WTC11 (cell line): ENCODE measurements at regions not wholly inside any gene's neighbourhood (a gene's known extent, or its start where the extent isn't known, plus 50 kb on each side); places are given as distances from the start of the nearest gene placed in this dataset.

Source experiments
- ATAC-seq: fragments of 200-7000 bp; cut with Tn5 transposase; 2 replicates; pipeline ENCODE4 v1.10.0; 2021; ENCODE audit warnings: mild to moderate bottlenecking, moderate library complexity
- CTCF ChIA-PET: fragments of 300-600 bp; sonication (Branson Sonifier 250); formaldehyde crosslinking; loops from one replicate; lab custom pipeline; 2021; ENCODE audit warnings: antibody characterized with exemption; lab: Charles Lee
- POLR2A ChIA-PET: fragments of 350-600 bp; sonication (Branson Sonifier 250); formaldehyde crosslinking; loops from one replicate; lab custom pipeline; 2021; ENCODE audit warnings: antibody characterized with exemption; lab: Charles Lee
- DNase-seq: peaks from one replicate; pipeline ENCODE4 v3.0.0; 2021; ENCODE audit warnings: low spot score
- H3K27ac Mint-ChIP-seq: 2 replicates; pipeline ENCODE4 v1.8.0; 2021; ENCODE audit warnings: mixed read lengths
- H3K27me3 Mint-ChIP-seq: 2 replicates; pipeline ENCODE4 v1.8.0; 2021; ENCODE audit warnings: low read depth, mild to moderate bottlenecking, moderate library complexity, mixed read lengths
- H3K36me3 Mint-ChIP-seq: 2 replicates; pipeline ENCODE4 v1.8.0; 2021; ENCODE audit warnings: mixed read lengths
- H3K4me1 Mint-ChIP-seq: 2 replicates; pipeline ENCODE4 v1.8.0; 2022; ENCODE audit warnings: mixed read lengths
- H3K4me3 Mint-ChIP-seq: 2 replicates; pipeline ENCODE4 v1.8.0; 2021; ENCODE audit warnings: mild to moderate bottlenecking, moderate library complexity, mixed read lengths
- H3K9me3 Mint-ChIP-seq: 2 replicates; pipeline ENCODE4 v1.8.0; 2021; ENCODE audit warnings: mixed read lengths
- CREM ChIP-seq: sonication (generic); formaldehyde crosslinking; IDR thresholded peaks from 2 replicates; pipeline ENCODE4 v1.8.1; 2022; ENCODE audit warnings: mild to moderate bottlenecking, missing genetic modification reagents, moderate library complexity
- ETV6 ChIP-seq: sonication (generic); formaldehyde crosslinking; IDR thresholded peaks from 2 replicates; pipeline ENCODE4 v1.8.1; 2022; ENCODE audit warnings: mild to moderate bottlenecking, missing genetic modification reagents
- FOXP1 ChIP-seq: sonication (generic); formaldehyde crosslinking; IDR thresholded peaks from 2 replicates; pipeline ENCODE4 v1.8.0; 2022; ENCODE audit warnings: missing genetic modification reagents, mild to moderate bottlenecking, moderate library complexity, borderline replicate concordance
- GABPB1 ChIP-seq: sonication (generic); formaldehyde crosslinking; IDR thresholded peaks from 2 replicates; pipeline ENCODE4 v1.8.1; 2023; ENCODE audit warnings: mild to moderate bottlenecking, missing genetic modification reagents
- GTF2I ChIP-seq: fragments of 250-450 bp; sonication (Bioruptor Pico); conservative IDR thresholded peaks from 2 replicates; pipeline ENCODE4 v1.4.0; 2021; ENCODE audit warnings: mild to moderate bottlenecking
- KAT7 ChIP-seq: sonication (generic); formaldehyde crosslinking; IDR thresholded peaks from 2 replicates; pipeline ENCODE4 v1.8.1; 2023; ENCODE audit warnings: missing genetic modification reagents, mild to moderate bottlenecking, borderline replicate concordance
- MYBL2 ChIP-seq: sonication (generic); formaldehyde crosslinking; IDR thresholded peaks from 2 replicates; pipeline ENCODE4 v1.8.1; 2023; ENCODE audit warnings: mild to moderate bottlenecking, moderate library complexity, missing genetic modification reagents
- RELA ChIP-seq: sonication (generic); formaldehyde crosslinking; IDR thresholded peaks from 2 replicates; pipeline ENCODE4 v1.8.1; 2022; ENCODE audit warnings: missing genetic modification reagents, mild to moderate bottlenecking, borderline replicate concordance
- TEAD4 ChIP-seq: sonication (generic); formaldehyde crosslinking; IDR thresholded peaks from 2 replicates; pipeline ENCODE4 v1.8.0; 2022; ENCODE audit warnings: mild to moderate bottlenecking, missing genetic modification reagents
- ZNF416 ChIP-seq: fragments of 250-450 bp; sonication (Bioruptor Pico); IDR thresholded peaks from 2 replicates; pipeline ENCODE4 v1.9.0; 2021; ENCODE audit warnings: mild to moderate bottlenecking, inconsistent platforms
- TF ChIP-seq, protein P1 (sequence below): sonication (generic); formaldehyde crosslinking; IDR thresholded peaks from 2 replicates; pipeline ENCODE4 v1.8.1; 2023; ENCODE audit warnings: mild to moderate bottlenecking, missing genetic modification reagents, borderline replicate concordance
- TF ChIP-seq, protein P2 (sequence below): fragments of 250-450 bp; sonication (Bioruptor Pico); IDR thresholded peaks from 2 replicates; pipeline ENCODE4 v2.1.2; 2022; ENCODE audit warnings: mild to moderate bottlenecking, moderate library complexity
- TF ChIP-seq, protein P3 (sequence below): sonication (generic); formaldehyde crosslinking; IDR thresholded peaks from 2 replicates; pipeline ENCODE4 v1.8.0; 2022; ENCODE audit warnings: mild to moderate bottlenecking, missing genetic modification reagents
- TF ChIP-seq, protein P4 (sequence below): fragments of 250-450 bp; sonication (Bioruptor Pico); IDR thresholded peaks from 2 replicates; pipeline ENCODE4 v1.9.0; 2021; ENCODE audit warnings: mild to moderate bottlenecking
- TF ChIP-seq, protein P5 (sequence below): sonication (generic); formaldehyde crosslinking; IDR thresholded peaks from 2 replicates; pipeline ENCODE4 v1.8.0; 2022; ENCODE audit warnings: mild to moderate bottlenecking, missing genetic modification reagents
- TF ChIP-seq, protein P6 (sequence below): sonication (generic); formaldehyde crosslinking; IDR thresholded peaks from 2 replicates; pipeline ENCODE4 v1.8.0; 2022; ENCODE audit warnings: mild to moderate bottlenecking, missing genetic modification reagents
- TF ChIP-seq, protein P7 (sequence below): sonication (generic); formaldehyde crosslinking; IDR thresholded peaks from 2 replicates; pipeline ENCODE4 v1.8.1; 2022; ENCODE audit warnings: mild to moderate bottlenecking, missing genetic modification reagents, moderate library complexity, borderline replicate concordance
- TF ChIP-seq, protein P8 (sequence below): fragments of 250-450 bp; sonication (Bioruptor Pico); IDR thresholded peaks from 2 replicates; pipeline ENCODE4 v1.9.0; 2021; ENCODE audit warnings: mild to moderate bottlenecking, borderline replicate concordance

DNA sequence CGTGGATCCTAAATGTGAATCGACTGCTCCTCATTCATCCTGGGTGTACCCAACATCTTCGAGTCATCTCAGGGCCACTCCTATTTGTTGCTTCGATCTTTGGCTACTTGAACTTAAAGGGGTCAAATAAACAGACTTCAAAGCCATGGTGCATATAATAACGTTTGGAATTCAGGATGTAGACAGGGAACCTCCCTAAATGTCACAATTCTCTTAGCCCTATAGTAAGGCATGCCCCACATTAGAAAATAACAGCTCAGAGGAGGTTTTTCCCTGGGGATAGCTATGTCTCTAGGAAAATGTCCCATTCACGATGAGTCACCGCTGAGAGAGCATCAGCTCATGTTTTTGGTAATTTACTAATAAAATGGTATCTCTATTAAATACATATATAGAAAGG is 54.8 kb upstream of the BMP6 start (continued):
- TF ChIP-seq, protein P1, sequence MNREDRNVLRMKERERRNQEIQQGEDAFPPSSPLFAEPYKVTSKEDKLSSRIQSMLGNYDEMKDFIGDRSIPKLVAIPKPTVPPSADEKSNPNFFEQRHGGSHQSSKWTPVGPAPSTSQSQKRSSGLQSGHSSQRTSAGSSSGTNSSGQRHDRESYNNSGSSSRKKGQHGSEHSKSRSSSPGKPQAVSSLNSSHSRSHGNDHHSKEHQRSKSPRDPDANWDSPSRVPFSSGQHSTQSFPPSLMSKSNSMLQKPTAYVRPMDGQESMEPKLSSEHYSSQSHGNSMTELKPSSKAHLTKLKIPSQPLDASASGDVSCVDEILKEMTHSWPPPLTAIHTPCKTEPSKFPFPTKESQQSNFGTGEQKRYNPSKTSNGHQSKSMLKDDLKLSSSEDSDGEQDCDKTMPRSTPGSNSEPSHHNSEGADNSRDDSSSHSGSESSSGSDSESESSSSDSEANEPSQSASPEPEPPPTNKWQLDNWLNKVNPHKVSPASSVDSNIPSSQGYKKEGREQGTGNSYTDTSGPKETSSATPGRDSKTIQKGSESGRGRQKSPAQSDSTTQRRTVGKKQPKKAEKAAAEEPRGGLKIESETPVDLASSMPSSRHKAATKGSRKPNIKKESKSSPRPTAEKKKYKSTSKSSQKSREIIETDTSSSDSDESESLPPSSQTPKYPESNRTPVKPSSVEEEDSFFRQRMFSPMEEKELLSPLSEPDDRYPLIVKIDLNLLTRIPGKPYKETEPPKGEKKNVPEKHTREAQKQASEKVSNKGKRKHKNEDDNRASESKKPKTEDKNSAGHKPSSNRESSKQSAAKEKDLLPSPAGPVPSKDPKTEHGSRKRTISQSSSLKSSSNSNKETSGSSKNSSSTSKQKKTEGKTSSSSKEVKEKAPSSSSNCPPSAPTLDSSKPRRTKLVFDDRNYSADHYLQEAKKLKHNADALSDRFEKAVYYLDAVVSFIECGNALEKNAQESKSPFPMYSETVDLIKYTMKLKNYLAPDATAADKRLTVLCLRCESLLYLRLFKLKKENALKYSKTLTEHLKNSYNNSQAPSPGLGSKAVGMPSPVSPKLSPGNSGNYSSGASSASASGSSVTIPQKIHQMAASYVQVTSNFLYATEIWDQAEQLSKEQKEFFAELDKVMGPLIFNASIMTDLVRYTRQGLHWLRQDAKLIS (CRISPR knock-in tag): no peak
- TF ChIP-seq GTF2I (CRISPR knock-in tag) (no peak), MYBL2 (CRISPR knock-in tag) (no peak), ZNF416 (CRISPR knock-in tag) (no peak)
- TF ChIP-seq, protein P2, sequence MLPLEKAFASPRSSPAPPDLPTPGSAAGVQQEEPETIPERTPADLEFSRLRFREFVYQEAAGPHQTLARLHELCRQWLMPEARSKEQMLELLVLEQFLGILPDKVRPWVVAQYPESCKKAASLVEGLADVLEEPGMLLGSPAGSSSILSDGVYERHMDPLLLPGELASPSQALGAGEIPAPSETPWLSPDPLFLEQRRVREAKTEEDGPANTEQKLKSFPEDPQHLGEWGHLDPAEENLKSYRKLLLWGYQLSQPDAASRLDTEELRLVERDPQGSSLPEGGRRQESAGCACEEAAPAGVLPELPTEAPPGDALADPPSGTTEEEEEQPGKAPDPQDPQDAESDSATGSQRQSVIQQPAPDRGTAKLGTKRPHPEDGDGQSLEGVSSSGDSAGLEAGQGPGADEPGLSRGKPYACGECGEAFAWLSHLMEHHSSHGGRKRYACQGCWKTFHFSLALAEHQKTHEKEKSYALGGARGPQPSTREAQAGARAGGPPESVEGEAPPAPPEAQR (CRISPR knock-in tag): no peak

DNA sequence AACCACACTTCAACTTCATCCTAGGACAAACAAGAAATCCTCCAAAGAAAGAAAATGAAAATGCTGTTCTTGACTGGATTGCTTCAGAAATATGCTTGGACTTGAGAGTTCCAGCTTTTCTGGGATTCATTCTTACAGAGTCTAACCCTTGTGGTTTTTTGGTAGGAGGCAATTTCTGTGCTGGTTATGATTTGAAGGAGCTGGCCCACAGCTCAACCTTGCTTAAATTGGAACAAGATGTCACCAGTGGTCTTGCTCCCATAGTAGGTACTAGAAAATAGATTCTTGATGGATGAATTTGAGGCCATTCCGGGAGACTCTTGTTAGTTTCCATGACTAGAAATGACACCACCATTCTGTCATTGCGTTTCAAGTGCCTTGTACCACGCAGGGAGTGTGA is 54.3 kb upstream of the BMP6 start:
- Mint-ChIP-seq H3K27ac (no peak overlapping the region), H3K9me3 (no peaks in the 10 kb centered on the region), H3K36me3 (no peaks in the 10 kb centered on the region), H3K4me1 (peaks cover 13% of the 10 kb centered on the region), H3K27me3 (peaks cover 3% of the 10 kb centered on the region), H3K4me3 (no peak overlapping the region)
- DNase-seq: no peak
- ChIA-PET POLR2A (interaction anchor here (0.5 kb wide), 1 partner anchor 55 kb away, joined by 3 read pairs; no protein-coding TSS in a partner anchor), CTCF (interaction anchor here (1.6 to 3.4 kb wide), 4 partner anchors 17 to 142 kb away, joined by 6 to 17 read pairs (median 8); no protein-coding TSS in a partner anchor)
- ATAC-seq: no peak
- TF ChIP-seq, protein P3, sequence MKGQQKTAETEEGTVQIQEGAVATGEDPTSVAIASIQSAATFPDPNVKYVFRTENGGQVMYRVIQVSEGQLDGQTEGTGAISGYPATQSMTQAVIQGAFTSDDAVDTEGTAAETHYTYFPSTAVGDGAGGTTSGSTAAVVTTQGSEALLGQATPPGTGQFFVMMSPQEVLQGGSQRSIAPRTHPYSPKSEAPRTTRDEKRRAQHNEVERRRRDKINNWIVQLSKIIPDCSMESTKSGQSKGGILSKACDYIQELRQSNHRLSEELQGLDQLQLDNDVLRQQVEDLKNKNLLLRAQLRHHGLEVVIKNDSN (CRISPR knock-in tag): no peak
- TF ChIP-seq ETV6 (no peak), KAT7 (CRISPR knock-in tag) (no peak), RELA (no peak), TEAD4 (CRISPR knock-in tag) (no peak), FOXP1 (CRISPR knock-in tag) (no peak), GABPB1 (CRISPR knock-in tag) (no peak), CREM (CRISPR knock-in tag) (no peak)
- TF ChIP-seq, protein P4, sequence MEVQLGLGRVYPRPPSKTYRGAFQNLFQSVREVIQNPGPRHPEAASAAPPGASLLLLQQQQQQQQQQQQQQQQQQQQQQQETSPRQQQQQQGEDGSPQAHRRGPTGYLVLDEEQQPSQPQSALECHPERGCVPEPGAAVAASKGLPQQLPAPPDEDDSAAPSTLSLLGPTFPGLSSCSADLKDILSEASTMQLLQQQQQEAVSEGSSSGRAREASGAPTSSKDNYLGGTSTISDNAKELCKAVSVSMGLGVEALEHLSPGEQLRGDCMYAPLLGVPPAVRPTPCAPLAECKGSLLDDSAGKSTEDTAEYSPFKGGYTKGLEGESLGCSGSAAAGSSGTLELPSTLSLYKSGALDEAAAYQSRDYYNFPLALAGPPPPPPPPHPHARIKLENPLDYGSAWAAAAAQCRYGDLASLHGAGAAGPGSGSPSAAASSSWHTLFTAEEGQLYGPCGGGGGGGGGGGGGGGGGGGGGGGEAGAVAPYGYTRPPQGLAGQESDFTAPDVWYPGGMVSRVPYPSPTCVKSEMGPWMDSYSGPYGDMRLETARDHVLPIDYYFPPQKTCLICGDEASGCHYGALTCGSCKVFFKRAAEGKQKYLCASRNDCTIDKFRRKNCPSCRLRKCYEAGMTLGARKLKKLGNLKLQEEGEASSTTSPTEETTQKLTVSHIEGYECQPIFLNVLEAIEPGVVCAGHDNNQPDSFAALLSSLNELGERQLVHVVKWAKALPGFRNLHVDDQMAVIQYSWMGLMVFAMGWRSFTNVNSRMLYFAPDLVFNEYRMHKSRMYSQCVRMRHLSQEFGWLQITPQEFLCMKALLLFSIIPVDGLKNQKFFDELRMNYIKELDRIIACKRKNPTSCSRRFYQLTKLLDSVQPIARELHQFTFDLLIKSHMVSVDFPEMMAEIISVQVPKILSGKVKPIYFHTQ (CRISPR knock-in tag): no peak
- TF ChIP-seq, protein P5, sequence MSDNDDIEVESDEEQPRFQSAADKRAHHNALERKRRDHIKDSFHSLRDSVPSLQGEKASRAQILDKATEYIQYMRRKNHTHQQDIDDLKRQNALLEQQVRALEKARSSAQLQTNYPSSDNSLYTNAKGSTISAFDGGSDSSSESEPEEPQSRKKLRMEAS (CRISPR knock-in tag): no peak
- TF ChIP-seq, protein P6, sequence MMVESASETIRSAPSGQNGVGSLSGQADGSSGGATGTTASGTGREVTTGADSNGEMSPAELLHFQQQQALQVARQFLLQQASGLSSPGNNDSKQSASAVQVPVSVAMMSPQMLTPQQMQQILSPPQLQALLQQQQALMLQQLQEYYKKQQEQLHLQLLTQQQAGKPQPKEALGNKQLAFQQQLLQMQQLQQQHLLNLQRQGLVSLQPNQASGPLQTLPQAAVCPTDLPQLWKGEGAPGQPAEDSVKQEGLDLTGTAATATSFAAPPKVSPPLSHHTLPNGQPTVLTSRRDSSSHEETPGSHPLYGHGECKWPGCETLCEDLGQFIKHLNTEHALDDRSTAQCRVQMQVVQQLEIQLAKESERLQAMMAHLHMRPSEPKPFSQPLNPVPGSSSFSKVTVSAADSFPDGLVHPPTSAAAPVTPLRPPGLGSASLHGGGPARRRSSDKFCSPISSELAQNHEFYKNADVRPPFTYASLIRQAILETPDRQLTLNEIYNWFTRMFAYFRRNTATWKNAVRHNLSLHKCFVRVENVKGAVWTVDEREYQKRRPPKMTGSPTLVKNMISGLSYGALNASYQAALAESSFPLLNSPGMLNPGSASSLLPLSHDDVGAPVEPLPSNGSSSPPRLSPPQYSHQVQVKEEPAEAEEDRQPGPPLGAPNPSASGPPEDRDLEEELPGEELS: no peak
- TF ChIP-seq, protein P7, sequence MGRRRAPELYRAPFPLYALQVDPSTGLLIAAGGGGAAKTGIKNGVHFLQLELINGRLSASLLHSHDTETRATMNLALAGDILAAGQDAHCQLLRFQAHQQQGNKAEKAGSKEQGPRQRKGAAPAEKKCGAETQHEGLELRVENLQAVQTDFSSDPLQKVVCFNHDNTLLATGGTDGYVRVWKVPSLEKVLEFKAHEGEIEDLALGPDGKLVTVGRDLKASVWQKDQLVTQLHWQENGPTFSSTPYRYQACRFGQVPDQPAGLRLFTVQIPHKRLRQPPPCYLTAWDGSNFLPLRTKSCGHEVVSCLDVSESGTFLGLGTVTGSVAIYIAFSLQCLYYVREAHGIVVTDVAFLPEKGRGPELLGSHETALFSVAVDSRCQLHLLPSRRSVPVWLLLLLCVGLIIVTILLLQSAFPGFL (CRISPR knock-in tag): no peak
- TF ChIP-seq, protein P8, sequence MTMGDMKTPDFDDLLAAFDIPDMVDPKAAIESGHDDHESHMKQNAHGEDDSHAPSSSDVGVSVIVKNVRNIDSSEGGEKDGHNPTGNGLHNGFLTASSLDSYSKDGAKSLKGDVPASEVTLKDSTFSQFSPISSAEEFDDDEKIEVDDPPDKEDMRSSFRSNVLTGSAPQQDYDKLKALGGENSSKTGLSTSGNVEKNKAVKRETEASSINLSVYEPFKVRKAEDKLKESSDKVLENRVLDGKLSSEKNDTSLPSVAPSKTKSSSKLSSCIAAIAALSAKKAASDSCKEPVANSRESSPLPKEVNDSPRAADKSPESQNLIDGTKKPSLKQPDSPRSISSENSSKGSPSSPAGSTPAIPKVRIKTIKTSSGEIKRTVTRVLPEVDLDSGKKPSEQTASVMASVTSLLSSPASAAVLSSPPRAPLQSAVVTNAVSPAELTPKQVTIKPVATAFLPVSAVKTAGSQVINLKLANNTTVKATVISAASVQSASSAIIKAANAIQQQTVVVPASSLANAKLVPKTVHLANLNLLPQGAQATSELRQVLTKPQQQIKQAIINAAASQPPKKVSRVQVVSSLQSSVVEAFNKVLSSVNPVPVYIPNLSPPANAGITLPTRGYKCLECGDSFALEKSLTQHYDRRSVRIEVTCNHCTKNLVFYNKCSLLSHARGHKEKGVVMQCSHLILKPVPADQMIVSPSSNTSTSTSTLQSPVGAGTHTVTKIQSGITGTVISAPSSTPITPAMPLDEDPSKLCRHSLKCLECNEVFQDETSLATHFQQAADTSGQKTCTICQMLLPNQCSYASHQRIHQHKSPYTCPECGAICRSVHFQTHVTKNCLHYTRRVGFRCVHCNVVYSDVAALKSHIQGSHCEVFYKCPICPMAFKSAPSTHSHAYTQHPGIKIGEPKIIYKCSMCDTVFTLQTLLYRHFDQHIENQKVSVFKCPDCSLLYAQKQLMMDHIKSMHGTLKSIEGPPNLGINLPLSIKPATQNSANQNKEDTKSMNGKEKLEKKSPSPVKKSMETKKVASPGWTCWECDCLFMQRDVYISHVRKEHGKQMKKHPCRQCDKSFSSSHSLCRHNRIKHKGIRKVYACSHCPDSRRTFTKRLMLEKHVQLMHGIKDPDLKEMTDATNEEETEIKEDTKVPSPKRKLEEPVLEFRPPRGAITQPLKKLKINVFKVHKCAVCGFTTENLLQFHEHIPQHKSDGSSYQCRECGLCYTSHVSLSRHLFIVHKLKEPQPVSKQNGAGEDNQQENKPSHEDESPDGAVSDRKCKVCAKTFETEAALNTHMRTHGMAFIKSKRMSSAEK (CRISPR knock-in tag): no peak
